HG03064 (cell line): ENCODE measurements at regions not wholly inside any gene's neighbourhood (a gene's known extent, or its start where the extent isn't known, plus 50 kb on each side); places are given as distances from the start of the nearest gene placed in this dataset.
"Not testable (repeated sequence)": the region's sequence is repeated elsewhere in the genome, so short reads cannot be mapped to it uniquely, and the experiment has no call there.

Experiments used
- ATAC-seq: cut with Tn5 transposase; IDR thresholded peaks from one replicate; pipeline ENCODE4 v1.9.1; 2021; ENCODE audit warnings: low read depth; ENCODE audit not compliant: unreplicated experiment

DNA sequence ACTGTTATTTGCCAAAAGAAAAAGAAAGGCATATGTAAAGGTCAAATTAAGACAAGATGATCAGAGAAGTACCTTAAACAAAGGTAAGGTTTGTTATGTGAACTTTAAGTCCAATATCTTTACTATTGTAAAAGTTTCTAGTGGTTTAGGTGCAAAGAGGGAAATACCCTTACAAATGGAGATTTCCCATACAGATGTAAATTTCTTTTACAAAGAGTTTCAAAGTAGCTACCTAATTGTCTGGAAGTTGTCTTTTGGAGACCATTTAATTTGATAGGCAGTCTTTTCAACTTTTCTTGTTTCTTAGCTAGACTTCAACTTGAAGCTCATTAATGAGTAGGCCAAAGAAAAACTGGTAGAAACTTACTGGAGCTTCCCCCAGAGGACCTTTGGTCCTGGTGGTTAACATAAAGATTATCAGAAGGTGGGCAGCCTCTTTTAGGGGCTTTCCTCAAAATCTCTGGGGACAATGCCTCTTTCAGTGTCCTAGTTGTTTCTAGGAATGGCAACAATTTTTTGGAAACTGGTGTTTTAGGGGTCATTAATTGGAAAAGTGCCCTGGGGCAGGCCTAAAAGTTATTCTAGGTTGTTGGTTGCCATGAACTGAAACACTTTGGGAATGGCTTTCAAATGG is 297.3 kb downstream of the GUCY2F start:
- ATAC-seq = no peak

DNA sequence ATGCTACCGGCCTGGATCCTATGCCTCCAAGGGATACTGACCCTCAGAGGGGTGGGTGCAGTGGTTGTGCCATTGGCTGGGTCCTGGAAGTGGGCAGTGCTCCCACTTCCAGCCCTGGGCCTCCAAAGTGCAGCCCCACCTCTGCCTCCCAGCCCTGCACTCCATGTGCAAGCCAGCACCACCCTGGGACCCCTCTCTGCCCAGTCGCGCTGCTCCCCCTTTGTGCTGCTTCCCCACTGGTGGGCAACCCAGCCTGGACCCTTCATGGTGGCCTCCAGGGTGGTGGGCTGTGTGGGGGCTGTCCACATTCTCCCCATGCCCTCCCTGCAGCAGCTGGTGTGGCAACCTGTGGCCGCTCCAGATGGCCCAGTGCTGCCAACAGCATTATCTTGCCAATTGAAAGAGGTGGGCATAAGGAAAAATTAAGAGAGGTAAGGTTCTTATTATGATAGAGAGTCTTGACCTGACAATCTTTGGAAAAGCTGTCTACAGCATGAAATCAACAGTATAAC is 309.7 kb downstream of the GUCY2F start:
- ATAC-seq = no peak

DNA sequence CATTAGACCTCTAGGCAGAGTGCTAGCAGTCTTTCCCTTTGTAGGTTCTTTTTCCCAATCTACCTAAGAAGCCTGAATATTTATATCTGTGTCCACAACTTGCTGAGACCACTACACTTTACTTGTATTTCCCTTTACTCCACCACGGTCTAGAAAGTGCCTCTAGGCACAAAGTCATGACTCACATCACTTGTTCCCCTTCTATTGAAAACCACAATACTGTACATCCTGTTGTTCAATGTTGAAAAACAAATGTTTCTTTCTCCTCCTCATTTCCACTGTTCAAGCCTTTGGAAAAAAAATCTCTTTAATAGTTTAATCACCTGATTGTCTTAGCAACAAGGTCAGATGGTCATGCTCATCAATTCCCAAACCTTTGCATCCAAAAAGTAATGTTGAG is 326.7 kb downstream of the GUCY2F start:
- ATAC-seq = no peak

DNA sequence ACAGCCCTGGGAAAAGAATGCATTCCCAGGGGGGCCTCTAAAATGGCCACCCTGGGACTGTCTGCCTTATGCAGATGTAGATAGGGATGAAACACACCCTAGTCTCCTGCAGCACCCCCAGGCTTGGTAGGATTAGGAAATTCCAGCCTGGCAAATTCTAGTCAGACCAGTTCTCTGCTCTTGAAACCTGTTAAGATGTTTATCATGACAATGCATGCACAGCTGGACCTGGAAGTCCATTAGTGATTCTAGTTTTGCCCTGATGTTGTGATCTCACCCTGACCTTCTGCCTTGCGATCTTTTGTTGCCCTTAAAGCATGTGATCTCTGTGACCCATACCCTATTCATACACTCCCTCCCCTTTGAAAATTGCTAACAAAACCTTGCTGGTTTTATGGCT is 337.7 kb downstream of the GUCY2F start:
- not testable (repeated sequence) for ATAC-seq

DNA sequence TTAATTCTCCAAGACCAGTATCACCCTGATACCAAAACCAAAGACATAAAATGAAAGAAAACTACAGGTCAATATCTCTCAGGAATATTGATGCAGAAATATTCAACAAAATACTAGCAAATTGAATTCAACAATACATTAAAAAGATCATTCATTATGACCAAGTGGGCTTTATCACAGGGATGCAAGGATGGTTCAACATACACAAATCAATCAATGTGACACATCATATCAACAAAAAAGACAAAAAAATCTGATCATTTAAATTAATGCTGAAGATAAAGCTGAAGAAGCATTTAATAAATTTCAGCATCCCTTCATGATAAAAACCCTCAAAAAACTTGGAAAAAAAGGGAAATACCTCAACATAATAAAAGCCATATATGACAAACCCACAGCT is 341.4 kb downstream of the GUCY2F start:
- ATAC-seq = no peak

DNA sequence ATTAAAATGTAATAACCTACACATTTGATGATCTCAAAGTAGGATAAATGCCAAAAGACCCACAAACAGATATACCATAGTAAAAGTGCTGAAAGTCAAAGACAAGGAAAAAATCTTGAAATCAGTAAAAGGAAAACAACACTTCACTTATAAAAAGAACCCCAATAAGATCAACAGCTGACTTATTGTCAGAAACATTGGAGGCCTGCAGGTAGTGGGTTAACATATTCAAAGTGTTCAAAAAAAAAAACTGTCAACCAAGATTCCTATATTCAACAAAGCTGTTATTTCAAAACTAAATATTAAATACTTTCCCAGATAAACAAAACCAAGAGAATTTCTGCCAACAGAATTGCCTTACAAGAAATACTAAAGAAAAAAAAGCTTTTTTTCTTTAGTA is 347.1 kb downstream of the GUCY2F start:
- ATAC-seq = no peak

DNA sequence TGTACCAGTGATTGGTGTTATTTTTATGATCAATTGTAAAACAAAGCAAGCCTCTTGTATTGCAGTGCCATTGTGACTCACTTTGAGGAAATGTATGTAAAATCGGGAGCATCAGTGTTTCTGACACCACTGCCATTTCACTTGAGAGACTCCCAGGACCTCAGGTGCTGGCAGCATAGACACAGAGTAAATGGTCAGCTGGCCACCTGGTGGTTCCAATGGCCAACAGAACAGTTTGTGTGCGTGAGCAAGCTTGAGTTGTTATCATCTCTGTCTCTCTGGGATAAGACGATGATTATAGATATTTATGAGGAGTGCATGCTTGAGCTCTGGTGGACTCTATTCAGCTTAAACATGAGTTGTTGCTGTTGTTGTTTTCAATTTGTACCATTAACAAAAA is 356.6 kb downstream of the GUCY2F start:
- no peak for ATAC-seq

DNA sequence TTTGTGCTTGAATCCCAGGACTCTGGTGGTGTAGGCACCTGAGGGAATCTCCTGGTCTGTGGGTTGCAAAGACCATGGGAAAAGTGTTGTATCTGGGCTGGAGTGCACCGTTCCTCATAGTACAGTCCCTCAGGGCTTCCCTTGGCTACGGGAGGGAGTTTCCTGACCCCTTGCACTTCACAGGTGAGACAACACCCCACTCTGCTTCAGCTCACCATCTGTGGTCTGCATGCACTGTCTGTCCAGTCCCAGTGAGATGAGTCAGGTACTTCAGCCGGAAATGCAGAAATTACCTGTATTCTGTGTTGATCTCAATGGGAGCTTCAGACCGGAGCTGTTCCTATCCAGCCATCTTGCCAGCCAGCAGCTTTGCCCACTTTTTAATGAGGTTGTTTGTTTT is 353.0 kb upstream of the IRS4 start:
- no peak for ATAC-seq

DNA sequence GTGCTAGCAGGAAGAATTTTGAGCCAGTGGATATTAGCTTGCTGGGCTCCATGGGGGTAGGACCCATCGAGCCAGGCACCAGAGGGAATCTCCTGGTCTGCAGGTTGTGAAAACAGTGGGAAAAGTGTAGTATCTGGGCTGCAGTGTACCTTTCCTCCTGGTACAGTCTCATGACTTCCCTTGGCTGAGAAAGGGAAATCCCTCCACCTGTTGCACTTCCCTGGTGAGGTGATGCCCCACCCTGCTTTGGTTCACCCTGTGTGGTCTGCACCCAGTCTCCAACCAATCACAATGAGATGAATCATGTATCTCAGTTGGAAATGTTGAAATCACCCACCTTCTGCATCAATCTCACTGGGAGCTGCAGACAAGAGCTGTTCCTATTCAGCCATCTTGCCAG is 341.4 kb upstream of the IRS4 start:
- ATAC-seq = no peak

DNA sequence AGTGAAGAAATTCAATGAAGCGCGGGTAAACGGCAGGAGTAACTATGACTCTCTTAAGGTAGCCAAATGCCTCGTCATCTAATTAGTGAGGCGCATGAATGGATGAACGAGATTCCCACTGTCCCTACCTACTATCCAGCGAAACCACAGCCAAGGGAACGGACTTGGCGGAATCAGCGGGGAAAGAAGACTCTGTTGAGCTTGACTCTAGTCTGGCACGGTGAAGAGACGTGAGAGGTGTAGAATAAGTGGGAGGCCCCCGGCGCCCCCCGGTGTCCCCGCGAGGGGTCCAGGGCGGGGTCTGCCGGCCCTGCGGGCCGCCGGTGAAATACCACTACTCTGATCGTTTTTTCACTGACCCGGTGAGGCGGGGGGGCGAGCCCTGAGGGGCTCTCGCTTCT is 317.8 kb upstream of the IRS4 start:
- not testable (repeated sequence) for ATAC-seq

DNA sequence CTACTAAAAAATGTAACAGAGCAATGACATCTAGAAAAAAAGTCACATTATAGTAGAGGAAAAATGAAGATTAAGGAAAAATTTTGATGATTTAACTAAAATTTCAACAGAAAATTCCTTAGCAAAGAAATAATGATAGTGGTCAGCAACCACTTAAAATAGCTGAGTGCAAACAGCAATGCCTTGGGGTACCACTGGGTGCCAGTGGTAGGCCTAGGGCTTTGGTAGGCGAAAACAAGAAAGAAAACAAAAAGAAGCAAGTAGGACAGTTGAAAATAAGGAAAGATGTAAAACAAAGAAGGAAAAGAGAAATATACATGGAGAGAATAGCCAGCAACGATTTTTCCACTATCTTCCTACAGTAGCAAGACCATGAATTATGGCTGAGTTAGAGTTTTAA is 313.5 kb upstream of the IRS4 start:
- ATAC-seq = no peak

DNA sequence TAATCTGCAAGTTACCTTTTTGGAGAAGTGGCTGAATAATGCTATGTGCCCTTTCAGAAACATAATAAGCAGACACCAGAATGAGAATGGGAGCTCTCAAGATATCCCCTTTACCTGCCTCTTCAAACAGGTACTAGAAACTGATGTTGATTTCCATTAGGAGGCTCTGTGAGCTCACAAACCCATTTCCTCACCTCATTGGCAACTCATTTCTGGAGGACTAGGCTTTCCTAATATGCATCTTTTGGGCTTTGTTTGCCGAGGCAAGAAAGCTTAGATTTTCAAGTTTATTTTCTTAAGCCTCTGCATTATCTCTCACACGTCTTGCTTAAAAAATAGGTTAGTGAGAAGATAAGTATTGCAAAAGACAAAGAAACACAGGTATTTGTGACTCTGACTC is 313.1 kb upstream of the IRS4 start:
- no peak for ATAC-seq

DNA sequence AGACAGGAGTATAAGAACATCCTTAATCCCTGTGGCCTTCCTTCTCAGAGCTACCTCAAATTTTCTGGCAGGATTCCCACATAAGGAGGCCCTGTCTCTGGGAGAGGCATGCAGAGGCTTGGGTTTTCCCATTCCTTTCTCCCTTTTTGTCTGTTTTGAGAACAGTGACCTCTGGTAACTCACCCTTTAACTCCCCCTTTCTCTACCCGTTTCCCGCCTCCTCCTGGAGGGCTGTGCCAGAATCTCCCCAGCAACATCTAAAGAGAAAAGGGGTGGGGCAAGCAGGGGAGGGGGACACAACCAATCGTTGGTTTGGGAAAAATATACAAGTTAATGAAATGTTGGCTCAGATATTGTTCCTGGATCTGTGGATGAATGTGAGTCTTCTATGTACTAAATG is 303.7 kb upstream of the IRS4 start:
- no peak for ATAC-seq

DNA sequence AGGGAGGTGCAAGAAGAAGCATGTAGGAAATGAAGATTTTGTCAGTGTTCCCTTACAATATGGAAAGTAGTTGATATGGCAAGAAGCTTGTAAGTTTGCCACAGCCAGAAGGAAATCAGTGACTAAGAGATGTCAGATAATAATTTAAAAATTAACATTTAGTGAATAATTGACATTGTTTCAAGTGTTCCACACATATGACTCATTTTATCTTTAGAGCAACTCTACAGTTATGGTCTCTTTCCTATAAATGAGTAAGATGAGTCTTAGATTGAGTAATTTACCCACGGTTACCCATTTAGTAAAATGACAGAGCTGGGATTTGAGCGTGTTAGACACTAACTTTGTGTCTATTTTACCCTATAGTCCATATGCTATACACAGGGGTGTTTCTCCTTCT is 300.3 kb upstream of the IRS4 start:
- ATAC-seq = no peak

DNA sequence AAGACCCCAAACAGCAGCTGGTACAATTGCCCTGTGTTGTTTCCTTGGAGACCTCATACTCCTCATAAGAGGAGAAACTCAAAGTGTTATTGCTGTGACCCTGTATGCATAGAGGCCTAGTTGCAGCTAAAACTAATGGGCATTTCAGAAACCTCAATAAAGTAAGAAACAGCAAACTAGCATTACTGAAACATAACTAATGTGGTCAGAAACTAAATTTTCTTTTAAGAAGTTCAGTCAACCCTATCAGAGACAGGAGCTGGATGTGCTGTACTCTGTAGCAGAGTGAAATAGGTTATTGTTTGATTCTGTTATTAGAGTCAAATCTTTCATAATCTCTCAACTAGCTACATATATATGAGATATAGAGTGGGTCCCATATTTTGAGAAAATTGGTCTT is 257.5 kb upstream of the IRS4 start:
- ATAC-seq = no peak

DNA sequence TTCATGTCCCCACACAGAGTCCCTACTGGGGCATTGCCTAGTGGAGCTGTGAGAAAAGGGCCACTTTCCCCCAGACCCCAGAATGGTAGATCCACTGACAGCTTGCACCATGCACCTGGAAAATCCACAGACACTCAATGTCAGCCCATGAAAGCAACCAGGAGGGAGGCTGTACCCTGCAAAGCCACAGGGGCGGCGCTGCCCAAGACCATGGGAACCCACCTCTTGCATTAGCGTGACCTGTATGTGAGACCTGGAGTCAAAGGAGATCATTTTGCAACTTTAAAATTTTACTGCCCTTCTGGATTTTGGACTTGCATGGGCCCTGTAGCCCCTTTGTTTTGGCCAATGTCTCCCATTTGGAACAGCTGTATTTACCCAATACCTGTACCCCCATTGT is 236.5 kb upstream of the IRS4 start:
- ATAC-seq = not testable (repeated sequence)

DNA sequence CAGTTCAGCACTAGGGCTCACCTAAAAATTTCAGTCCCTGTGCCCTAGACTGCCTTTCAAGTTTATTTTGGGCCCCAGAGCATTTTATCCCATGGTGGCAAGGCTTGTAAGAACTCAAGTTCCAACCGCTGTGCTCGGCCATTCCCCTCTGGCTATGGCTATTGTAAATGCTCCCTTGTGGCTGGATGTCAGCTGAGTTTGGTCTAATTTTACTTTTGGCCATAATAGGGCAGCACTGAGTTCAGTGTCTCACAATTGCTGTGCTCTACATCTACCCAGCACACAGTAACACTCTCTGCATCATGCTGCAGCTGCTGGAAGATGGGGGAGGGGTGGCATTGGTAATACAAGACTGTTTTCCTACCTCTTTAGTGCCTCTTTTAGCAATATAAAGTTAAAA is 210.8 kb upstream of the IRS4 start:
- no peak for ATAC-seq

DNA sequence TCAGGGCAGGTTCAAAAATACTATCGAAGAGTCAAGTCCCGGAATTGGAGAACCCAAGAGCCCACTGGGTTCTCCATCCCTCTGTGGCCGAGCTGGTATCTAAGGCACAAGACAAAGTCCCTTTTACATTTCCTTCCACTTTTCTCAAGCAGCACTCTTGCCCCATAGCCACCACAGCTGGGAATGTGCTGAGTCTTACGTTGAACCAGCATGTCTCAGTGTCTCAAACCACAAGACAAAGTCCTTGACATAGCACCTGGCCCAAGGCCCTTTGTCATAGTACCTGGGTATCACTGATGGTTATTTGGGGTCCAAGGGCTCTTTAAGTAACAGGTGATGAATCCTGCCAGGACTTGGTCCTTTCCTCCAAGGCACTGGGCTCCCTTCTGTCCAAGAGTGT is 210.2 kb upstream of the IRS4 start:
- ATAC-seq = no peak

DNA sequence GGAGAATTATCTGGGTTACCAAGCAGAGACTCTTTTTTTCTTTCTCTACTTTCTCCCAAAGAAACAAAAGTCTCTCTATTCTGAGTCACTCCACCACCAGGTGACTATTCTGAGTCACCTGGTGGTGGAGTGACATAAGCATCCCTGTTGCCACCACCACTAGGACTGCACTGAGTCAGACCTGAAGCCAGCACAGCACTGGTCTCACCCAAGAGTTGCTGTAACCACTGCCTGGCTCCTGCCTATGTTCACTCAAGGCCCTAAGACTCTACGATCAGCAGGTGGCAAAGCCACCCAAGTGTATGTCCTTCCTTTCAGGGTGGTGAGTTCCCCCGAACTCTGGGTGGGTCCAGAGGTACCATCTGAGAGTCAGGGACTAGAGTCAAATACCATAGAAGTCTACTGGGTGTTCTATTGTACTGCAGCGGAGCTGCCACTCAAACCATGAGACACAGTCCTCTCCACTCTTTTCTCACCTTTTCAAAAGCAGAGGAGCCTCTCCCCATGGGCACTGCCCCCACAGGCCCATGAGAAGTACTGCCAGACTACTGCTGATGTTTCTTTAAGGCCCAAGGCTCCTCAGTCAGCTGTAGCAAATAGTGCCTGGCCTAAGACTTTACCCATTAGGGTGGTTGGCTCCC is 209.6 kb upstream of the IRS4 start:
- no peak for ATAC-seq

DNA sequence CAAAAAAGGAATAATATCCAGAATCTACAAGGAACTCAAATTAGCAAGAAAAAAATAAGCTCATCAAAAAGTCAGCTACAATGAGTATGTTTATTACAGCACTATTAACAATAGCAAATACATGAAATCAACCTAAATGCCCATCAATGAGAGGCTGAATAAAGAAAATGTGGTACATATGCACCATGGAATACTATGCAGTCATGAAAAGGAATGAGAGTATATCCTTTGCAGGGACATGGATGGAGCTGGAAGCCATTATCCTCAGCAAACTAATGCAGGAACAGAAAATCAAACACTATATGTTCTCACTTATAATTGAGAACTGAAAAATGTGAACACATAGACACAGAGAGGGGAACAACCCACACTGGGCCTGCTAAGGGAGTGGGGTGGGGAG is 178.4 kb upstream of the IRS4 start:
- no peak for ATAC-seq

DNA sequence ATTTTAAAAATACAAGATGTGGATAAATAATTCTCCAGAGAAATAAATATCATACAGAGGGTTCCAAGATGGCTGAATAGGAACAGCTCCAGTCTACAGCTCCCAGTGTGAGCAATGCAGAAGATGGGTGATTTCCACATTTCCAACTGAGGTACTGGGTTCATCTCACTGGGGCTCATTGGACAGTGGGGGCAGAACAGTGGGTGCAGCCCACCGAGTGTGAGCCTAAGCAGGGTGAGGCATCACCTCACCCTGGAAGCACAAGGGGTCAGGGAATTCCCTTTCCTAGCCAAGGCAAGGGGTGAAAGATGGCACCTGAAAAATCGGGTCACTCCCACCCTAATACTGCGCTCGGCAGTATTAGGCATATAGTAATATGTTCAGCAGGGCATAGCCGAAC is 167.5 kb upstream of the IRS4 start:
- ATAC-seq = not testable (repeated sequence)

DNA sequence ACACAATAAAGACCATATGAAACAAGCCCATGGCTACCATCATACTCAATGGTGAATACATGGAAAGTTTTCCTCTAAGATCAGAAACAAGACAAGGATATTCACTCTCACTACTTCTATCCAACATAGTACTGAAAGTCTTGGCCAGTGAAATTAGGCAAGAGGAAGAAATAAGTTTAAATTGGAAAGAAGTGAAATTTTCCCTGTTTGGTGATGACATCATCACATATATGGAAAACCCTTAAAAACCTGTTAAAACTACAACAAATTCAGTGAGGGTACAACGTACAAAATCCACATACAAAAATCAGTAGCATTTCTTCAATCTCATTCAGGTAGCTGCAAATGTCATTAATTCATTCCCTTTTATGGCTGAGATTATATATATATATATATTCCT is 164.0 kb upstream of the IRS4 start:
- ATAC-seq = no peak

DNA sequence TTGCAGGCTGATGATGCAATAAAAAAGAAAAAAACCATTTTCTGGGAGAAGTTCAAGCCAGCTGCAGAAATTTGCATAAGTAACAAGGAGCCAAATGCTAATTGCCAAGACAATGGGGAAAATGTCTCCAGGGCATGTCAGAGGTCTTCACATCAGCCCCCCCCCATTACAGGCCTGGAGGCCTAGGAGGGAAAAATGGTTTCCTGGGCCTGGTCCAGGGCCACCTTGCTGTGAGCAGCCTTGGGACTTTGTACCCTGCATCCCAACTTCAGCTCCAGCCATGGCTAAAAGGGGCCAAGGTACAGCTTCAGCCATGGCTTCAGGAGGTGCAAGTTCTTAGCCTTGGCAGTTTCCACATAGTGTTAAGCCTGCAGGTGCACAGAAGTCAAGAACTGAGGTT is 160.0 kb upstream of the IRS4 start:
- not testable (repeated sequence) for ATAC-seq
